ENCODE measurements at regions not wholly inside any gene's neighbourhood (a gene's known extent, or its start where the extent isn't known, plus 50 kb on each side); places are given as distances from the start of the nearest gene placed in this dataset.

DNA sequence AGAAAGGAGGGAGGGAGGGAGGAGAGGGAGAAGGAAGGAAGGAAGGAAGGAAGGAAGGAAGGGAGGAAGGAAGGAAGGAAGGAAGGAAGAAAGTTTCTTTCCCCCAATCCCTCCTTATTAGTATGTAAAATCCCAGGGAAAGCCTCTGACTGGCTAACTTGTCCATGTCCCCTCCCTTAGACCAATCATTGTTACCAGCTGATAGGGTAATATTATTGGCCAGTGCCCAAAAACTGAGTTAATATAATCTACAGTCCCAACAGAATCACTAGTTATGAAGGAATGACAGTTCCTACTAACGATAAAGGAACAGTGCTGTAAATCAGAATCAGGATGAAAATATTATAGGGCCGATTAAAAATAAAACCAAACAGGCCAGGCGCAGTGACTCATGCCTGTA, 53.6 kb upstream of the CCNG1 start:
- Histone ChIP-seq H3K4me3 (ENCODE audit: low read depth, low read length) (no peak overlapping the region), H3K9ac (ENCODE audit: low read depth, low read length) (no peak overlapping the region), H3K36me3 (ENCODE audit: control insufficient read depth, insufficient read depth, low read length) (no peaks in the 10 kb centered on the region), H3K27ac (ENCODE audit: low read depth, low read length) (no peak overlapping the region), H3K9me3 (ENCODE audit: control insufficient read depth, insufficient read depth, low read length) (no peaks in the 10 kb centered on the region), H3K27me3 (ENCODE audit: control insufficient read depth, insufficient read depth, low read length) (no peaks in the 10 kb centered on the region), H3K4me1 (ENCODE audit: control insufficient read depth, insufficient read depth, low read length) (peaks cover 10% of the 10 kb centered on the region)

DNA sequence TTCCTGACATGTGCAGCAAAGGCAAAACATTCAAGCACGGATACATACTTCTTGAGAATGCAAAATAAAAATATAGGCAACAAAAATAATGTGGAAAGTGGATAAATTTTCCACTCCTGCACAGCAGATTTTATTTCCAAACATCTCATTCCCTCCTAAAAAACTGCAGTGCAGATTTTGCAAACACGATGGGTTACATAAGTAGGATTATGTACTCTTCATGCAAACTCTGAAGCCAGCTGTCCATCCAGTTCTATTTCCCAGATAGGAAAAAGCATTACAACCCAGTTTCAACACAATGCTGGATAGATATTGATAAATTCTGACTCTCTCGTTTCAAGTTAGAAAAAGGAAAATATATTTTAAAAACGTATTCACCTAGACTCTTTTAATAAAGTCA, 52.7 kb upstream of the CCNG1 start:
- Histone ChIP-seq H3K27me3 (ENCODE audit: control insufficient read depth, insufficient read depth, low read length) (no peaks in the 10 kb centered on the region), H3K9me3 (ENCODE audit: control insufficient read depth, insufficient read depth, low read length) (no peaks in the 10 kb centered on the region), H3K4me1 (ENCODE audit: control insufficient read depth, insufficient read depth, low read length) (peaks cover 3% of the 10 kb centered on the region), H3K4me3 (ENCODE audit: low read depth, low read length) (no peak overlapping the region), H3K36me3 (ENCODE audit: control insufficient read depth, insufficient read depth, low read length) (no peaks in the 10 kb centered on the region), H3K27ac (ENCODE audit: low read depth, low read length) (no peak overlapping the region), H3K9ac (ENCODE audit: low read depth, low read length) (no peak overlapping the region)

DNA sequence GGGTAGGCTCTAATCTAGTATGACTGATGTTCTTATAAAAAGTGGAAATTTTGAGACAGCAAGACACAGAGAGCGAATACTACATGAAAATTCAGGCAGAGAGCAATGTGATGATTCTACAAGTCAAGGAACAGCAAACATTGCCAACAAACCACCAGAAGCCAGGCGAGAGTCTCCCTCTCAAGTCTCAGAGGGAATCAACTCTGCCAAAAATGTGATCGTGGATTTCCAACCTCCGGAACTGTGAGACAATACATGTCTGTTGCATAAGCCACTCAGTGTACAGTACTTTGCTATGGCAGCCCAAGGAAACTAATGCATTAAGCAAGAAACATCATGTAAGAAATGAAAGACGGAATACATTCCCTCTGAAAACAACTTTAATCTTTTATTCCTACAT, 52.1 kb upstream of the CCNG1 start:
- Histone ChIP-seq H3K27me3 (ENCODE audit: control insufficient read depth, insufficient read depth, low read length) (no peaks in the 10 kb centered on the region), H3K36me3 (ENCODE audit: control insufficient read depth, insufficient read depth, low read length) (no peaks in the 10 kb centered on the region), H3K4me1 (ENCODE audit: control insufficient read depth, insufficient read depth, low read length) (no peaks in the 10 kb centered on the region), H3K27ac (ENCODE audit: low read depth, low read length) (no peak overlapping the region), H3K4me3 (ENCODE audit: low read depth, low read length) (no peak overlapping the region), H3K9ac (ENCODE audit: low read depth, low read length) (no peak overlapping the region), H3K9me3 (ENCODE audit: control insufficient read depth, insufficient read depth, low read length) (no peaks in the 10 kb centered on the region)

DNA sequence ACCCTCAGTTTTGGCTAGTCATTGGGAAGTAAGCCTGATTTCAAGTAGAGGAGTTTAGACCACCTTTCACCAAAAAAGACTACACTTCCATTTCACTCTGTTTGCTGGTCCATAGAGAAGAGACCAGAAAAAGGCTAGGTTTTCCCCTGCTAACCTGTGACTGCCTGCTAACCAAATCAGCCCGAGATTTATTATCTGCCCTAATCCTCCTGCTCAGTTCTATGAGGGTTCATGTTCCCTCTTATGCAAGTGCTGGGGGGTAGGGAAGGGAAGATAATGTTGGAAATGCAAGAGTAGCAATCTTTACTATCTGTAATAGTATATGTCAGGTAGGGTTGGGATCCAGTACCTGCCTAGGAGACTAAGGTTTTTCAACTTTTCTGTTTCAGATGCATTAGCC, 51.6 kb upstream of the CCNG1 start:
- H3K9ac ChIP-seq (ENCODE audit: low read depth, low read length): no peak overlapping the region
- no peaks in the 10 kb centered on the region for H3K36me3 ChIP-seq (ENCODE audit: control insufficient read depth, insufficient read depth, low read length)

DNA sequence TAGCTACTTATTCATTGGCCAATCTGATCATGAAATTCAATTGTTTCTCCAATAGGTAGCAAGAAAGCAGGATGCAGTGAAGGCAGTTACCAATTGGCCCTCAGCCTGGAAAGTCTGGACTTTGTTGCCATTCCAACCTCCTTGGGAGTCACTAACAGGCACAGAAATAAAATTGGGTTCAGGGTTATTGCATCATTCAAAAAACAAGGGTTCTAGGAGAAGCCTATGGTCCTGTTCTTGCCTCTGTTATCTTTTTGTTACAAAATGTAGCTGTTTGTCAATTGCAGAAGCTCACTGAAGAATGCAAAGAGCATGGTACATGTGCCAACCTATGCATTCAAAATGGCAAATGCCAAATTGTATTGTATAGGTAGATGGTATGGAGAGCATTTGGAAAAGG, 51.0 kb upstream of the CCNG1 start:
- Histone ChIP-seq H3K4me3 (ENCODE audit: low read depth, low read length) (no peak overlapping the region), H3K27me3 (ENCODE audit: control insufficient read depth, insufficient read depth, low read length) (no peaks in the 10 kb centered on the region), H3K27ac (ENCODE audit: low read depth, low read length) (no peak overlapping the region), H3K9me3 (ENCODE audit: control insufficient read depth, insufficient read depth, low read length) (no peaks in the 10 kb centered on the region; the same call in 1 of the 2 replicates), H3K4me1 (ENCODE audit: control insufficient read depth, insufficient read depth, low read length) (no peaks in the 10 kb centered on the region), H3K36me3 (ENCODE audit: control insufficient read depth, insufficient read depth, low read length) (no peaks in the 10 kb centered on the region), H3K9ac (ENCODE audit: low read depth, low read length) (no peak overlapping the region)

More for the DNA sequence above, 51.6 kb upstream of the CCNG1 start:
- Histone ChIP-seq H3K9me3 (ENCODE audit: control insufficient read depth, insufficient read depth, low read length) (no peaks in the 10 kb centered on the region; the same call in 1 of the 2 replicates), H3K4me3 (ENCODE audit: low read depth, low read length) (no peak overlapping the region), H3K27ac (ENCODE audit: low read depth, low read length) (no peak overlapping the region), H3K27me3 (ENCODE audit: control insufficient read depth, insufficient read depth, low read length) (no peaks in the 10 kb centered on the region), H3K4me1 (ENCODE audit: control insufficient read depth, insufficient read depth, low read length) (no peaks in the 10 kb centered on the region)

DNA sequence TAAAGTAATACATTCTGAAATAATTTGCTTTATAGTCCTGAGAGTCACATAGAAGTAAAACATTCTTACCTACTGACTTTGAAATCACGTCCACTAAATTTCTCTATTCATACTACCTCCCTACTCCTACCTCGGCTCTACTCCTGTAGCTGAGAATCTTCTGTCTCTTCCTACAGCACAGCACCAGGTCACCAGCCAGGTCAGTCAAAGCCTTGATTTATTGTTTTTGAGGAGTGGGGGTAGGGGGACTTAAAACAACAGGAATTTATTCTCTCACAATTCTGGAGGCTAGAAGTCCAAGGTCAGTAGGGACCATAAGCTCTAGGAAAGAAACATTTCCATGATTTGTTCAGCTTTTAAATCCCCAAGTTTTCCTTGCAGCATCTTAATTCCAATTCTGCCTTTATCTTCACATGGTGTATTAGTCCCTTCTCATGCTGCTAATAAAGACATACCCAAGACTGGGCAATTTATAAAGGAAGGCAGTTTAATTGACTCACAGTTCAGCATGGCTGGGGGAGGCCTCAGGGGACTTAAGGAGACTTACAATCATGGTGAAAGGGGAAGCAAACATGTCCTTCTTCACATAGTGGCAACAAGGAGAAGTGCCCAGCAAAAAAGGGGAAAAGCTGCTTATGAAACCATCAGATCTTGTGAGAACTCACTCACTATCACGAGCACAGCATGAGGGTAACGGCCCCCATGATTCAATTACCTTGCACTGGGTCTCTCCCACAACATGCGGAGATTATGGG, 49.6 kb upstream of the CCNG1 start:
- no peaks in the 10 kb centered on the region; the same call in 1 of the 2 replicates for H3K9me3 ChIP-seq (ENCODE audit: control insufficient read depth, insufficient read depth, low read length)
- no peaks in the 10 kb centered on the region for H3K4me1 ChIP-seq (ENCODE audit: control insufficient read depth, insufficient read depth, low read length)
- H3K36me3 ChIP-seq (ENCODE audit: control insufficient read depth, insufficient read depth, low read length): no peaks in the 10 kb centered on the region
- H3K27ac ChIP-seq (ENCODE audit: low read depth, low read length): no peak overlapping the region
- H3K9ac ChIP-seq (ENCODE audit: low read depth, low read length): no peak overlapping the region
- H3K4me3 ChIP-seq (ENCODE audit: low read depth, low read length): no peak overlapping the region
- no peaks in the 10 kb centered on the region for H3K27me3 ChIP-seq (ENCODE audit: control insufficient read depth, insufficient read depth, low read length)

Data from HUES48 (cell line).